ENCODE measurements at regions not wholly inside any gene's neighbourhood (a gene's known extent, or its start where the extent isn't known, plus 50 kb on each side); places are given as distances from the start of the nearest gene placed in this dataset.

- DNase-seq: no peak
- H3K36me3 ChIP-seq (replicated peaks; ENCODE audit: insufficient read depth, low read length): no peaks in the 10 kb centered on the region
- H3K9me2 ChIP-seq (replicated peaks; ENCODE audit: insufficient read depth, low read length): no peaks in the 10 kb centered on the region
- TF ChIP-seq, protein P1, sequence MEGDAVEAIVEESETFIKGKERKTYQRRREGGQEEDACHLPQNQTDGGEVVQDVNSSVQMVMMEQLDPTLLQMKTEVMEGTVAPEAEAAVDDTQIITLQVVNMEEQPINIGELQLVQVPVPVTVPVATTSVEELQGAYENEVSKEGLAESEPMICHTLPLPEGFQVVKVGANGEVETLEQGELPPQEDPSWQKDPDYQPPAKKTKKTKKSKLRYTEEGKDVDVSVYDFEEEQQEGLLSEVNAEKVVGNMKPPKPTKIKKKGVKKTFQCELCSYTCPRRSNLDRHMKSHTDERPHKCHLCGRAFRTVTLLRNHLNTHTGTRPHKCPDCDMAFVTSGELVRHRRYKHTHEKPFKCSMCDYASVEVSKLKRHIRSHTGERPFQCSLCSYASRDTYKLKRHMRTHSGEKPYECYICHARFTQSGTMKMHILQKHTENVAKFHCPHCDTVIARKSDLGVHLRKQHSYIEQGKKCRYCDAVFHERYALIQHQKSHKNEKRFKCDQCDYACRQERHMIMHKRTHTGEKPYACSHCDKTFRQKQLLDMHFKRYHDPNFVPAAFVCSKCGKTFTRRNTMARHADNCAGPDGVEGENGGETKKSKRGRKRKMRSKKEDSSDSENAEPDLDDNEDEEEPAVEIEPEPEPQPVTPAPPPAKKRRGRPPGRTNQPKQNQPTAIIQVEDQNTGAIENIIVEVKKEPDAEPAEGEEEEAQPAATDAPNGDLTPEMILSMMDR (IDR thresholded peaks at IDR 0.05; ENCODE audit: low read length): no peak
- no peak for TF ChIP-seq EZH2 (optimal IDR thresholded peaks at IDR 0.05; ENCODE audit: low read depth, low read length)
- no peak for TF ChIP-seq EZH2phosphoT487 (IDR thresholded peaks at IDR 0.05; ENCODE audit: low read length)
- H3K9me3 ChIP-seq (replicated peaks; ENCODE audit: insufficient read depth, low read length): no peaks in the 10 kb centered on the region
- no peaks in the 10 kb centered on the region for H3F3A ChIP-seq (ENCODE audit: insufficient read depth, low read length)
- no peak overlapping the region for H3K4me2 ChIP-seq (ENCODE audit: low read depth, low read length)
- H3K79me2 ChIP-seq (ENCODE audit: low read length): no peaks in the 10 kb centered on the region
- no peak overlapping the region for H3K4me3 ChIP-seq (ENCODE audit: low read length)
- H4K20me1 ChIP-seq (ENCODE audit: insufficient read depth, low read length): no peaks in the 10 kb centered on the region
- no peak overlapping the region for H3K27ac ChIP-seq (ENCODE audit: low read length)
- 0 out of 2 replicates have a peak overlapping the region, but pooled peaks have one; percentile 7 for H2AFZ ChIP-seq (ENCODE audit: low read length)
- no peaks in the 10 kb centered on the region for H3K27me3 ChIP-seq (replicated peaks; ENCODE audit: insufficient read depth, low read length)
- no peaks in the 10 kb centered on the region for H3K4me1 ChIP-seq (ENCODE audit: low read length)
- H3K9ac ChIP-seq (ENCODE audit: low read length): no peak overlapping the region
Measured at GRCh38 chr6:114521926-114522325, 179.1 kb upstream of the HS3ST5 start.

DNA sequence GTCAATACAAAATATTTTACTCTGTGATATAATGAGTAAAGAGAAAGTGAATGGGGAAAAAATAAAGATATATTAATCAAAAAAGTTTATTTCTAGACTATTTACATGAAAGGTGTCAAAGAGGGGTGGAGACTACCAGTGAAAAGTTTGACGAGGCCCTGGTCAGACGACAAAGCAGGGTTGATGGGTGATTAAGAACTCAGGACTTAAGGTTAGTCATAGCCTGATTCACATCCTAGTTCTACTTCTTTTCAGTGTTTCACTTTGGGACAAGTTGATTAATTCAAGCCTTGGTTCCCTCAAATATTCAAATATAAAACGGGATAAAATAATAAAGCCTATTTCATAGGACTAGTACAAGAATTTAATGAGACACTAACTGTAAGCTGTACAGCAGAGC lies 178.2 kb upstream of the HS3ST5 start:
- Histone ChIP-seq H3K36me3 (replicated peaks; ENCODE audit: insufficient read depth, low read length) (no peaks in the 10 kb centered on the region), H3F3A (ENCODE audit: insufficient read depth, low read length) (no peaks in the 10 kb centered on the region), H3K4me1 (ENCODE audit: low read length) (no peaks in the 10 kb centered on the region), H3K27me3 (replicated peaks; ENCODE audit: insufficient read depth, low read length) (no peaks in the 10 kb centered on the region), H4K20me1 (ENCODE audit: insufficient read depth, low read length) (no peaks in the 10 kb centered on the region), H3K9ac (ENCODE audit: low read length) (no peak overlapping the region), H3K27ac (ENCODE audit: low read length) (no peak overlapping the region), H3K4me3 (ENCODE audit: low read length) (no peak overlapping the region), H3K79me2 (ENCODE audit: low read length) (no peaks in the 10 kb centered on the region), H2AFZ (ENCODE audit: low read length) (no peak overlapping the region), H3K9me3 (replicated peaks; ENCODE audit: insufficient read depth, low read length) (no peaks in the 10 kb centered on the region), H3K4me2 (ENCODE audit: low read depth, low read length) (no peak overlapping the region), H3K9me2 (replicated peaks; ENCODE audit: insufficient read depth, low read length) (no peaks in the 10 kb centered on the region)
- DNase-seq: no peak
- TF ChIP-seq, protein P1 (IDR thresholded peaks at IDR 0.05; ENCODE audit: low read length): no peak
- no peak for TF ChIP-seq EZH2 (optimal IDR thresholded peaks at IDR 0.05; ENCODE audit: low read depth, low read length)

DNA sequence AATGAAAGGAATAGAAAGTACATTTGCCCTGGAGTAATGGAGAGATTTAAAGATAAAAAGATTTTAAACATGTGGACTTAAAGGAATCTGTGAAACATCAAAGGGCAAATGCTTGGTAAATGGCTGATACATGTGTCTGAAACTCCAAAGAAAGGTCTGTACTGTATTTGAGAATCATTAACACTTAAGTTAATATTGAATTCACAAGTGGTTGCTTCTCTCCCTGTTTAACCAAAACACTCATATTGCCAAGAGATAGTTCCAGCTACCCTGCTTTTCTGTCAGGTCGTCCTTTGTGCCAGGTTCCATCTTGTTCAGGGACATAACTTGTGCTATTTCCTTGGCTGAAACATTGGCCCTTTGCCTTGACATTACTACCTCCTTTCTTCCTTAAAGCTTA lies 171.3 kb upstream of the HS3ST5 start:
- Histone ChIP-seq H3K4me2 (ENCODE audit: low read depth, low read length) (no peak overlapping the region), H3K27me3 (replicated peaks; ENCODE audit: insufficient read depth, low read length) (no peaks in the 10 kb centered on the region), H3K9me2 (replicated peaks; ENCODE audit: insufficient read depth, low read length) (no peaks in the 10 kb centered on the region), H4K20me1 (ENCODE audit: insufficient read depth, low read length) (no peaks in the 10 kb centered on the region), H3K9me3 (replicated peaks; ENCODE audit: insufficient read depth, low read length) (no peaks in the 10 kb centered on the region), H3F3A (ENCODE audit: insufficient read depth, low read length) (no peaks in the 10 kb centered on the region), H3K27ac (ENCODE audit: low read length) (no peak overlapping the region), H3K9ac (ENCODE audit: low read length) (no peak overlapping the region), H3K4me3 (ENCODE audit: low read length) (no peak overlapping the region), H3K79me2 (ENCODE audit: low read length) (no peaks in the 10 kb centered on the region), H3K36me3 (replicated peaks; ENCODE audit: insufficient read depth, low read length) (no peaks in the 10 kb centered on the region), H2AFZ (ENCODE audit: low read length) (no peak overlapping the region), H3K4me1 (ENCODE audit: low read length) (no peaks in the 10 kb centered on the region)
- TF ChIP-seq EZH2phosphoT487 (IDR thresholded peaks at IDR 0.05; ENCODE audit: low read length) (no peak), EZH2 (optimal IDR thresholded peaks at IDR 0.05; ENCODE audit: low read depth, low read length) (no peak)
- TF ChIP-seq, protein P1 (IDR thresholded peaks at IDR 0.05; ENCODE audit: low read length): no peak
- no peak for DNase-seq
